SK-N-SH treated with all-trans-retinoic acid at 6 μM for 48 hours (cell line): ENCODE measurements at regions not wholly inside any gene's neighbourhood (a gene's known extent, or its start where the extent isn't known, plus 50 kb on each side); places are given as distances from the start of the nearest gene placed in this dataset.

Experiments
- ESRRG ChIP-seq: fragments of 250-450 bp; sonication (Bioruptor Pico); IDR thresholded peaks from 2 replicates; pipeline ENCODE4 v1.6.1; 2021; ENCODE audit warnings: mild to moderate bottlenecking
- GLIS3 ChIP-seq: fragments of 250-450 bp; sonication (Bioruptor Pico); IDR thresholded peaks from 2 replicates; pipeline ENCODE4 v1.5.0; 2020; ENCODE audit warnings: mild to moderate bottlenecking, moderate library complexity
- ISL1 ChIP-seq: fragments of 250-450 bp; sonication (Bioruptor Pico); IDR thresholded peaks from 2 replicates; pipeline ENCODE4 v2.1.2; 2022; ENCODE audit warnings: mild to moderate bottlenecking, moderate library complexity
- PPARA ChIP-seq: fragments of 250-450 bp; sonication (Bioruptor Pico); IDR thresholded peaks from 2 replicates; pipeline ENCODE4 v1.5.0; 2020; ENCODE audit warnings: mild to moderate bottlenecking, borderline replicate concordance
- RARB ChIP-seq: fragments of 250-450 bp; sonication (Bioruptor Pico); IDR thresholded peaks from 2 replicates; pipeline ENCODE4 v1.8.0; 2021; ENCODE audit warnings: mild to moderate bottlenecking, moderate library complexity
- TOX ChIP-seq: fragments of 250-450 bp; sonication (Bioruptor Pico); IDR thresholded peaks from 2 replicates; pipeline ENCODE4 v1.8.0; 2021; ENCODE audit warnings: mild to moderate bottlenecking, moderate library complexity, borderline replicate concordance
- ZFP30 ChIP-seq: fragments of 450-650 bp; formaldehyde crosslinking; IDR thresholded peaks from 2 replicates; pipeline ENCODE4 v1.5.0; 2022; ENCODE audit warnings: mild to moderate bottlenecking, moderate library complexity
- ZNF565 ChIP-seq: fragments of 450-650 bp; formaldehyde crosslinking; conservative IDR thresholded peaks from 2 replicates; pipeline ENCODE4 v1.5.0; 2020; ENCODE audit warnings: low read depth, mild to moderate bottlenecking, moderate library complexity
- TF ChIP-seq, protein P1 (sequence below): fragments of 250-450 bp; sonication (Bioruptor Pico); IDR thresholded peaks from 2 replicates; pipeline ENCODE4 v1.5.1; 2020; ENCODE audit warnings: low read depth, mild to moderate bottlenecking, moderate library complexity

DNA sequence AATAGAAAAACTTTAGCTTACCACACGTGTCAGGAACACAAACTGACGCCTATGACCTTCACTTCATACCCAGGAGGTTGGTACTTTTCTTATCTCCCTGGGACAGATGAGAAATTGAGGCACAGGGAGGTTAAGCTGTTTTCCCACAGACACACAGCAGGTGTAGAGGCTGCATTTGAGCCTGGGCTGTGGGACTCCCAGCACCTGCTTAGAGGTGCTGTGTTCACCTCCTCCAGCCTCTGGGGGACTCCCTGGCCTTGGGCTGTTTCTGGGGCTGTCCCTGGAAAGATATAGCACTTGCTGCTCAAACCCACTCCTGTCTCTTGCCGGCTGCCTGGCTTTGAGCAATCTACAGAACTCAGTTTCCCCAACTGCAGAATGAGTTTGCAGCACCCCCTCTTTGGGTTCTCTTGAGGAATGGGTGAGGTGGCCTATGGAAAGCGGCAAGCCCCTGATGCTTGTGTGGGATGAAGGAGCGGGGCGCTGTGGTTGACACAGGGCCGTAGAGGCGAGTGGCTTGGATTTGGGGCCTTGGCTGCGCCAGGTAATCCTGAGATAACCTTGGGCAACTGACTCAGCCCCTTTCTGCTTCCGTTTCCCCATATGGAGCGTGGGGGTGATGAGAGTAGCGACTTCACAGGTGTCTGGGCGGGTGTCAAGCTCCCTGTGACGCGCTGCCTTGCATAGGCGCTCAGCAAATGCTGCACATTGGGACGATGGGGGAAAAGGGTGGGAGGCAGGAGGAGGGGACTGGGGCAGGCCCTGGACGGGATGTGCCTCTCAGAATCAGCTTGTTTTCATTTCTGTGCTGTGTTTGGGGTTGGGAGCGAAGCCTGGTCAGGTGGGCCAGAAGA, 104.5 kb upstream of the CIBAR2 start:
- TF ChIP-seq RARB: no peak
- TF ChIP-seq ISL1 (CRISPR knock-in tag): no peak
- no peak for TF ChIP-seq ZFP30 (CRISPR knock-in tag)
- TF ChIP-seq, protein P1, sequence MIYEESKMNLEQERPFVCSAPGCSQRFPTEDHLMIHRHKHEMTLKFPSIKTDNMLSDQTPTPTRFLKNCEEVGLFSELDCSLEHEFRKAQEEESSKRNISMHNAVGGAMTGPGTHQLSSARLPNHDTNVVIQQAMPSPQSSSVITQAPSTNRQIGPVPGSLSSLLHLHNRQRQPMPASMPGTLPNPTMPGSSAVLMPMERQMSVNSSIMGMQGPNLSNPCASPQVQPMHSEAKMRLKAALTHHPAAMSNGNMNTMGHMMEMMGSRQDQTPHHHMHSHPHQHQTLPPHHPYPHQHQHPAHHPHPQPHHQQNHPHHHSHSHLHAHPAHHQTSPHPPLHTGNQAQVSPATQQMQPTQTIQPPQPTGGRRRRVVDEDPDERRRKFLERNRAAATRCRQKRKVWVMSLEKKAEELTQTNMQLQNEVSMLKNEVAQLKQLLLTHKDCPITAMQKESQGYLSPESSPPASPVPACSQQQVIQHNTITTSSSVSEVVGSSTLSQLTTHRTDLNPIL (CRISPR knock-in tag): no peak
- TF ChIP-seq GLIS3 (CRISPR knock-in tag): no peak
- no peak for TF ChIP-seq TOX
- TF ChIP-seq ESRRG (CRISPR knock-in tag): no peak
- no peak for TF ChIP-seq PPARA (CRISPR knock-in tag)
- TF ChIP-seq ZNF565 (CRISPR knock-in tag): no peak
